K562 (cell line): ENCODE measurements at regions not wholly inside any gene's neighbourhood (a gene's known extent, or its start where the extent isn't known, plus 50 kb on each side); places are given as distances from the start of the nearest gene placed in this dataset.
"Not testable (repeated sequence)": the region's sequence is repeated elsewhere in the genome, so short reads cannot be mapped to it uniquely, and the experiment has no call there.

ENCODE experiments used
- ATAC-seq: fragments of 200-7000 bp; cut with Tn5 transposase; 3 replicates; pipeline ENCODE4 v1.9.1; 2020; ENCODE audit warnings: moderate library complexity
- BruUV-seq: library from RNA; stranded (reverse); fragments of 400-500 nt; replicated peaks from 2 replicates; lab custom pipeline; 2021; lab: Mats Ljungman, UMichigan
- CTCF ChIA-PET: fragments of 300-600 bp; formaldehyde crosslinking; extraction: SDS; loops from one replicate; lab custom pipeline; 2021; ENCODE audit warnings: low intra/inter-chr PET ratio; lab: Yijun Ruan, JAX
- POLR2A ChIA-PET: fragments of 300-600, 350-650 bp; sonication (Branson Sonifier 250); formaldehyde crosslinking; extraction: SDS; loops from one replicate; lab custom pipeline; 2021; ENCODE audit warnings: antibody characterized with exemption, inconsistent platforms; lab: Yijun Ruan, JAX
- DNase-seq, 4 experiments: peaks; one replicate each; pipeline versions ENCODE4 v3.0.0 to v3.0.0-alpha.2; 2011 to 2018; ENCODE audit warnings: low spot score in 3 of 4, mixed read lengths in 3 of 4; ENCODE audit errors: extremely low read depth in 1 of 4
- FAIRE-seq: peaks from 2 replicates; lab custom pipeline; 2011; peaks lifted over from hg19 to GRCh38; lab: Jason Lieb, UNC
- H2AFZ ChIP-seq: 2 replicates; pipeline ENCODE4 v1.6.0; 2011; ENCODE audit warnings: low read depth, low read length, control low read depth, inconsistent platforms
- H3K27ac ChIP-seq: fragments of 200-600 bp; 3 replicates; pipeline ENCODE4 v1.8.0; 2011; ENCODE audit warnings: low read depth, mild to moderate bottlenecking, control low read depth, inconsistent platforms, low read length, moderate library complexity, mixed read lengths; ENCODE audit errors: extremely low read depth
- H3K27me3 ChIP-seq, 2 experiments: fragments of 300-600 bp in 1 of 2; 2 replicates in 1 of 2; 3 replicates in 1 of 2; pipeline versions ENCODE4 v1.6.0 to v1.8.0; 2011; ENCODE audit warnings: inconsistent platforms in 2 of 2, low read length in 2 of 2, mild to moderate bottlenecking in 1 of 2, mixed read lengths in 1 of 2, moderate library complexity in 1 of 2; ENCODE audit not compliant: control insufficient read depth in 2 of 2, insufficient read depth in 2 of 2
- H3K36me3 ChIP-seq: fragments of 300-600 bp; 3 replicates; pipeline ENCODE4 v1.8.0; 2011; ENCODE audit warnings: mild to moderate bottlenecking, low read length, inconsistent platforms; ENCODE audit not compliant: control insufficient read depth, insufficient read depth
- H3K4me1 ChIP-seq, 2 experiments: fragments of 200-600 bp in 1 of 2; replicated peaks in 1 of 2; 2 replicates in 1 of 2; 3 replicates in 1 of 2; pipeline versions ENCODE4 v1.5.1 to v1.8.0; 2011; ENCODE audit warnings: inconsistent platforms in 2 of 2, low read length in 2 of 2, mild to moderate bottlenecking in 1 of 2, mixed read lengths in 1 of 2, moderate library complexity in 1 of 2; ENCODE audit not compliant: control insufficient read depth in 2 of 2, insufficient read depth in 2 of 2
- H3K4me2 ChIP-seq: 2 replicates; pipeline ENCODE4 v1.6.1; 2011; ENCODE audit warnings: low read length, control low read depth, inconsistent platforms, mixed read lengths; ENCODE audit not compliant: insufficient read depth
- H3K4me3 ChIP-seq: fragments of 200-600 bp; sonication (generic), shearing (Covaris generic); 2 replicates; pipeline ENCODE4 v1.5.1; 2016; ENCODE audit warnings: control low read depth, inconsistent platforms
- H3K79me2 ChIP-seq: fragments of 200-600 bp; 3 replicates; pipeline ENCODE4 v1.8.0; 2011; ENCODE audit warnings: low read length, inconsistent platforms; ENCODE audit not compliant: control insufficient read depth, insufficient read depth
- H3K9ac ChIP-seq, 2 experiments: 2 replicates each; pipeline versions ENCODE4 v1.6.0 to v1.6.1; 2011; ENCODE audit warnings: low read depth in 2 of 2, low read length in 2 of 2, control low read depth in 1 of 2, inconsistent platforms in 1 of 2, mild to moderate bottlenecking in 1 of 2, mixed read lengths in 1 of 2; ENCODE audit not compliant: insufficient read depth in 1 of 2
- H3K9me1 ChIP-seq: one replicate; pipeline ENCODE4 v1.6.0; 2011; ENCODE audit warnings: inconsistent platforms, mild to moderate bottlenecking, low read length, moderate library complexity; ENCODE audit not compliant: control insufficient read depth, insufficient read depth
- H3K9me3 ChIP-seq: replicated peaks from 2 replicates; pipeline ENCODE4 v1.5.1; 2011; ENCODE audit warnings: low read depth, low read length, inconsistent platforms; ENCODE audit not compliant: control insufficient read depth, insufficient read depth
- H4K20me1 ChIP-seq: replicated peaks from 2 replicates; pipeline ENCODE4 v1.6.1; 2011; ENCODE audit warnings: low read length, inconsistent platforms, mixed read lengths; ENCODE audit not compliant: control insufficient read depth, insufficient read depth
- MCM7 ChIP-seq, 2 experiments: fragments of 450-650 bp; IDR thresholded peaks; 2 replicates each; pipeline ENCODE4 v1.6.1; 2016 to 2018
- MITF ChIP-seq: IDR thresholded peaks from 2 replicates; pipeline ENCODE4 v1.6.1; 2014; ENCODE audit warnings: antibody characterized with exemption
- MYBL2 ChIP-seq, 2 experiments: fragments of 450-650 bp in 1 of 2; sonication (generic) in 1 of 2; formaldehyde crosslinking in 1 of 2; IDR thresholded peaks; 2 replicates each; pipeline versions ENCODE4 v1.6.1 to v1.8.1; 2017 to 2022; ENCODE audit warnings: borderline replicate concordance in 1 of 2, inconsistent platforms in 1 of 2, low read depth in 1 of 2, mild to moderate bottlenecking in 1 of 2, missing genetic modification reagents in 1 of 2, moderate library complexity in 1 of 2
- NFRKB ChIP-seq: fragments of 450-650 bp; IDR thresholded peaks from 2 replicates; pipeline ENCODE4 v1.6.1; 2016; ENCODE audit warnings: low read depth
- PCBP2 ChIP-seq: fragments of 200-400 bp; formaldehyde crosslinking; IDR thresholded peaks from 2 replicates; pipeline ENCODE4 v1.6.1; 2018; ENCODE audit warnings: low read length, low read depth, mild to moderate bottlenecking, moderate library complexity; ENCODE audit not compliant: poor library complexity, severe bottlenecking
- PTTG1 ChIP-seq: fragments of 450-650 bp; IDR thresholded peaks from 2 replicates; pipeline ENCODE4 v1.6.1; 2016; ENCODE audit warnings: low read depth, mild to moderate bottlenecking, missing genetic modification characterization, missing compliant biosample characterization
- PYGO2 ChIP-seq: fragments of 450-650 bp; IDR thresholded peaks from 2 replicates; pipeline ENCODE4 v1.6.1; 2016; ENCODE audit warnings: mild to moderate bottlenecking, missing genetic modification characterization, moderate library complexity, missing compliant biosample characterization
- RBM17 ChIP-seq: fragments of 200-400 bp; formaldehyde crosslinking; IDR thresholded peaks from 2 replicates; pipeline ENCODE4 v1.6.1; 2017; ENCODE audit warnings: low read depth, mild to moderate bottlenecking, low read length, borderline replicate concordance
- SMARCB1 ChIP-seq: IDR thresholded peaks from 2 replicates; pipeline ENCODE4 v1.6.1; 2011; ENCODE audit warnings: improper control_type of control experiment, low read depth; ENCODE audit not compliant: insufficient read length
- ZKSCAN3 ChIP-seq: fragments of 250-450 bp; sonication (Bioruptor Pico); IDR thresholded peaks from 2 replicates; pipeline ENCODE4 v1.4.0; 2020
- ZNF217 ChIP-seq: sonication (generic); formaldehyde crosslinking; IDR thresholded peaks from 2 replicates; pipeline ENCODE4 v1.8.0; 2022; ENCODE audit warnings: mild to moderate bottlenecking, missing genetic modification reagents
- WGBS: fragments of 100-300 bp; shearing (Covaris generic); methylation state at CpG from one replicate; pipeline ENCODE4 v1.1.6; 2016; ENCODE audit warnings: low coverage, mixed read lengths; ENCODE audit not compliant: insufficient coverage; ENCODE audit errors: missing lambda C conversion rate; 5-methylcytosine and 5-hydroxymethylcytosine counted together
- in situ Hi-C: fragments of 300-500 bp; cut with MboI; formaldehyde crosslinking; loops from 4 replicates; pipeline ENCODE4 v1.15.0; 2018; ENCODE audit warnings: inconsistent platforms, mixed read lengths
- intact Hi-C: fragments of 100-400 bp; cut with micrococcal nuclease; formaldehyde crosslinking; loops from 2 replicates; pipeline ENCODE4 v1.14.2; 2022
- TF ChIP-seq, protein P1 (sequence below): fragments of 450-650 bp; formaldehyde crosslinking; IDR thresholded peaks from 2 replicates; pipeline ENCODE4 v1.4.0; 2020; ENCODE audit warnings: mild to moderate bottlenecking, mixed read lengths

GRCh38 chr13:104605435-104605834, 1539.2 kb upstream of the SLC10A2 start:
- ATAC-seq, in situ Hi-C loops, H2AFZ ChIP-seq, H3K4me1 ChIP-seq, POLR2A ChIA-PET, DNase-seq, H3K27ac ChIP-seq, H3K79me2 ChIP-seq, H3K9me3 ChIP-seq, H4K20me1 ChIP-seq, H3K27me3 ChIP-seq, H3K4me2 ChIP-seq, CTCF ChIA-PET, H3K4me3 ChIP-seq, FAIRE-seq, BruUV-seq, H3K9me1 ChIP-seq, H3K36me3 ChIP-seq, H3K9ac ChIP-seq, intact Hi-C loops: not testable (repeated sequence)
- WGBS: 2% methylated on average over 7 of the region's 7 CpGs

DNA sequence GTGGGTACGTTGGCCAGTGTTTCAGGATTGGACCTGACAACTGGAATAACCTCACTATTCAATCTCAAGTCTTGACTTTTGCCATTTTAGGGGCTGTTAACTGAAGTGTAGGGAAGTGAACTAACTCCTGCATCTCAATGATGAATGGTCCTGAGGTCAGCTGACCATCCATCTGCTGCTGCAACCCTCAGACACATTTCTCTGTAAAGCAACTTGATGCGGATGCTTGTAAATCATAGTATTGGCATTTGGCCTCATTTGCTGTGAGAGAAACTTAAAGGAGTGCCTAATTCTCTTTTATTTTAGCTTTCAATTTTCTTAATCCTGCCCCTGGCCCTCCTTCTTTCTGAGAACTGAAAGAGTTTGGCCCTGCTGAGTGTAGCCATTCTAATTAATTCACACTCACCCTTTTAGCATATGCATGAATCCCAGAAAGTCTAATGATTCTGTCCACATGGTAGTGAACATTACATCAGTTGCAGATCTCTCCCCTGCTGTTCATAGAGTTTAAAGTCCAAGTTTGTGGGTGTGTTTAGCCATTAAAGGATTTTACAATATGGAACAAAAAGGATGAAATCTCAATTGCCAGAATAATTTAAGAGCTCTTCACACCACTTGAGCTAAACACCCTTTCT, 1531.4 kb upstream of the SLC10A2 start:
- WGBS: 5% methylated on average over 2 of the region's 2 CpGs
- FAIRE-seq: no peak
- no peak overlapping the region for H2AFZ ChIP-seq
- H3K4me1 ChIP-seq: no peaks in the 10 kb centered on the region
- no peaks in the 10 kb centered on the region for H3K9me3 ChIP-seq
- ATAC-seq: no peak
- no peak for DNase-seq
- H3K27ac ChIP-seq: no peak overlapping the region
- ChIA-PET POLR2A (no interaction called here), CTCF (no interaction called here)
- H4K20me1 ChIP-seq: no peaks in the 10 kb centered on the region
- H3K27me3 ChIP-seq: no peaks in the 10 kb centered on the region
- no peaks in the 10 kb centered on the region for H3K36me3 ChIP-seq
- no peak overlapping the region for H3K4me3 ChIP-seq
- H3K79me2 ChIP-seq: no peaks in the 10 kb centered on the region
- H3K9me1 ChIP-seq: no peaks in the 10 kb centered on the region
- BruUV-seq: no TSS peak
- H3K4me2 ChIP-seq: no peak overlapping the region
- intact Hi-C loops: no loop called here
- no peak overlapping the region for H3K9ac ChIP-seq
- in situ Hi-C loops: no loop called here
- TF ChIP-seq SMARCB1 (no peak), NFRKB (no peak), MYBL2 (IDR thresholded peaks at IDR 0.05; ENCODE audit: low read depth) (no peak), MYBL2 (CRISPR knock-in tag; IDR thresholded peaks at IDR 0.05; ENCODE audit: borderline replicate concordance) (no peak), PCBP2 (no peak), RBM17 (no peak), ZKSCAN3 (CRISPR knock-in tag) (no peak), MITF (no peak), PTTG1 (no peak), ZNF217 (CRISPR knock-in tag) (no peak), MCM7 (IDR thresholded peaks at IDR 0.05) (no peak), PYGO2 (tag) (no peak)
- TF ChIP-seq, protein P1, sequence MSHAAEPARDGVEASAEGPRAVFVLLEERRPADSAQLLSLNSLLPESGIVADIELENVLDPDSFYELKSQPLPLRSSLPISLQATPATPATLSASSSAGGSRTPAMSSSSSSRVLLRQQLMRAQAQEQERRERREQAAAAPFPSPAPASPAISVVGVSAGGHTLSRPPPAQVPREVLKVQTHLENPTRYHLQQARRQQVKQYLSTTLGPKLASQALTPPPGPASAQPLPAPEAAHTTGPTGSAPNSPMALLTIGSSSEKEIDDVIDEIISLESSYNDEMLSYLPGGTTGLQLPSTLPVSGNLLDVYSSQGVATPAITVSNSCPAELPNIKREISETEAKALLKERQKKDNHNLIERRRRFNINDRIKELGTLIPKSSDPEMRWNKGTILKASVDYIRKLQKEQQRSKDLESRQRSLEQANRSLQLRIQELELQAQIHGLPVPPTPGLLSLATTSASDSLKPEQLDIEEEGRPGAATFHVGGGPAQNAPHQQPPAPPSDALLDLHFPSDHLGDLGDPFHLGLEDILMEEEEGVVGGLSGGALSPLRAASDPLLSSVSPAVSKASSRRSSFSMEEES (CRISPR knock-in tag): no peak
